ENCODE measurements at regions not wholly inside any gene's neighbourhood (a gene's known extent, or its start where the extent isn't known, plus 50 kb on each side); places are given as distances from the start of the nearest gene placed in this dataset.
"Not testable (repeated sequence)": the region's sequence is repeated elsewhere in the genome, so short reads cannot be mapped to it uniquely, and the experiment has no call there.

DNA sequence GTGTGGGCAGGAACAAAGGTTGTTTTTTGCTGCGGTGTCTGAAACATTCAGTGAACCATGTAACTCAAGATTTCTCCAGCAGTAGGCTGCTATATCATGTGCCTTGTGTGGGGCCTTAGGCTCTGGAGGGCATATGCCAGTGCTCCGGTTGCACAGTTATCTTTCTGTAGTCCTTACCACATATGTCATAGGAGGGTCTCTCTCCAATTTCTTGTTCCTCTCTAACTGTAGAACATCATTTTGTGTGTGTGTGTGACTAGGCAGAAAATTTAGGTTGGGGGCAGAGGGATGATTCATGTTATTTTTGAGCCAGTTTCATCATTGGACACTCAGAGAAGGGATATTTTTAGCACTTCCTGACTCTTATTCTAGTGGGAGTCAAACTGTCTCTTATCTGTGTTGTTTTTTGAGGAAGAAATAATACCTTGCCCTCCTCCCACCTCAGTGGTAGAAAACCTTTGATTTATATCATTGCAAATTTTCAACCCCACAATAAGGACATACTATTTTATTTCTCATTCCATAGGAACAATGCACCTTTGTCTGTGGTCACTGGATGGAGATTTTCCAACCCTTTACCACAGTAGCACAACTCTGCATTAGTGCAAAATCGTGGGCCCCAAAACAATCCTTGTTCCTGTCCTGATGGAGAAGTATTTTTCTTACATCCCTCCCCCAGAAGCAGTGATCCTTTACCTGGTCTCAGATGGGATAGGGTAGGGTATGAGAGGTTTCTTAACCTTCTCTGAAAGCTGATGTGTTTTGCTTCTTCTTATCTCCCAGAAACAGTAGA lies 113.9 kb downstream of the CCDC74A start:
- no peak for DNase-seq

DNA sequence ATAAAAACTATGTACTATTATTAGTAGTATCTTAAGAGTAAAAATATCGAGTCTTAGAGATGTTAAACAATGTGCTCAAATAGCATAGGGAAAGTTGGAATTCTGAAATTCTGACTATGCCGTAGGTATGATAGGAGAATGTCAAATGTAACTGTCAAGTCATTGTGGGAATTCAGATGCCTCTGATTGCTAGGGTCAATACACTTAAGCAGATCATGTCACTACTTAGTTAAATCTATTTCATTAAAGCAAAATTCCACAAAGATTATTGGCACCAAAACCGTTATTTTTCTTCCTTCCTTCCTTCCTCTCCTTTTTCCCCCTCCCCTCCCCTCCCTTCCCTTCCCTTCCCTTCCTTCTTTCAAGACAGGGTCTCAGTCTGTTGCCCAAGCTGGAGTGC lies 115.5 kb downstream of the CCDC74A start:
- DNase-seq, result not testable (repeated sequence)

DNA sequence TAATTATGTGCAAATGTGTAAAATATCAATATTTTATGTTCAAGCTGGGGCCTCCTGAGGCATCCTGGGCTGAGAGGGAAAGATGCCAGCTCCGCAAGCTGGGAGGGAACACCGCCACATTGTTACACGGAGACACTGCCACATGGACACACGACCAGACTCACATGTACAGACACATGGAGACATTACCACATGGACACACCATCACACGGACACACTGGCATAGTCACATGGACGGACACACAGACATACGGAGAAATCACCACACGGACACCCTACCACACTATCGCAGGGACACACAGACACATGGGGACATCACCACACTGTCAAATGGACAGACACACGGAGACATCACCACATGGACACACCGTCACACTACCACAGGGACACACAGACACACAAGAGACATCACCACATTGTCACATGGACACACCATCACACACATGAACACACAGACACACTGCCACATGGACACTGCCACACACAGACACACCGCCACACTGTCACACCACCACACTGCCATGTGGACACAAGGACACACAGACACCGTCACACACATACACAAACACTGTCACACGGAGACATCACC lies 117.6 kb downstream of the CCDC74A start:
- DNase-seq, result no peak

DNA sequence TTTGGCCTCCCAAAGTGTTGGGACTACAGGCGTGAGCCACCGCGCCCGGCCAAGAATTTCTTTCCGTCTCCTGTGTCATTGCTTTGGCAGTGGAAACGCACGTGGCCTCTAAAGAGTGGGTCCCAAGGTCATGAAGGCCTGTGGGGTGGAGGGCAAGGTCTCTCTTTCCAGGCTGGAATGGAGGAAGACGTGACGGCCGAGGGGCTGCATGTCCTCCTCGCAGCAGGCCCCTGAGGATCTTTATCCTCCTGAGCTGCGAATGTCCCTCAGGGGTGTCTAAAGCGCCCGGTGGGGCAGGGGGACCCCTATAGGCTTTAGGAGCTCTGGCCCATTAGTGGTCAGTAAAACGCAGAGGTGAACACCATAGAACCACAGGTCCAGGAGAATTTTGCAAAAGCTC lies 118.5 kb downstream of the CCDC74A start:
- not testable (repeated sequence) for DNase-seq

GRCh38 chr2:131646669-131647297 lies 119.1 kb downstream of the CCDC74A start:
- DNase-seq, result no peak

- not testable (repeated sequence) for DNase-seq
Measured at GRCh38 chr2:131648565-131648964, 120.9 kb downstream of the CCDC74A start.

GRCh38 chr2:131652246-131652645 lies 124.6 kb downstream of the CCDC74A start:
- DNase-seq, result not testable (repeated sequence)

- not testable (repeated sequence) for DNase-seq
Measured at GRCh38 chr2:131654107-131654506, 126.4 kb downstream of the CCDC74A start.

- DNase-seq, result no peak
Measured at GRCh38 chr2:131656816-131657633, 129.3 kb downstream of the CCDC74A start.

- DNase-seq, result no peak
Measured at GRCh38 chr2:131657895-131658768, 130.4 kb downstream of the CCDC74A start.

GRCh38 chr2:131658769-131659131 lies 131.1 kb downstream of the CCDC74A start:
- DNase-seq, result no peak

- DNase-seq, result no peak
Measured at GRCh38 chr2:131659168-131659572, 131.5 kb downstream of the CCDC74A start.

GRCh38 chr2:131661101-131661782 lies 133.6 kb downstream of the CCDC74A start:
- not testable (repeated sequence) for DNase-seq

DNA sequence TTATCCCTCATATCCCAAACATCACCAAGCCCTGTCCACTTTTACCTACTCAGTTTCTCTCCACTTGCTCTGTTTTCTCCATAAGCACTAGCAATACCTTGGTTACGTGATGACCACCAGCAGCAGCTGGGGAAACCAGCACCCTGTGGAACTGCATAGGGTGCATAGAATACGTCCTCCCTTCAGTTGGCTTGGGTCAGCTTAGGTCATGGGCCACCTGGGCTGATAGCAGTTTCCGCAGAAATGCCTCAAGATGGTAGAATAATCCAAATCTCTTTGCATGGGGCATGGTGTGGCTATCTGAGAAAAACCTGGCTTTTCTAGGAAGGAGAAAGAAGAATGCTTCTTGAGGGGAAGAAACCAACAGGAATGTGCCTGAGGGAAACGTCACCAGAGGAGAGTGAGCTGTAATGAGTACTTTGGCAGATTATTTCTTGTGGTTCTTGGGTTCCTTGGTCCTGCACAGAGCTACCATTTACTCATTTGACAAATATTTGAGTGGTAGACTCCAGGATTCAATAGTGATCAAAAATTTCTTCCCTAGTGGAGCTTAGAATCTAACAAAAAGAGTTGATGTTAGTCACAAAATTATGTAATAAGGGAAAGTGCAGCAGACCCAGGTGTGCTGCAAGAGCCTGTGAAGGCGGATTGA lies 134.3 kb downstream of the CCDC74A start:
- not testable (repeated sequence) for DNase-seq

DNA sequence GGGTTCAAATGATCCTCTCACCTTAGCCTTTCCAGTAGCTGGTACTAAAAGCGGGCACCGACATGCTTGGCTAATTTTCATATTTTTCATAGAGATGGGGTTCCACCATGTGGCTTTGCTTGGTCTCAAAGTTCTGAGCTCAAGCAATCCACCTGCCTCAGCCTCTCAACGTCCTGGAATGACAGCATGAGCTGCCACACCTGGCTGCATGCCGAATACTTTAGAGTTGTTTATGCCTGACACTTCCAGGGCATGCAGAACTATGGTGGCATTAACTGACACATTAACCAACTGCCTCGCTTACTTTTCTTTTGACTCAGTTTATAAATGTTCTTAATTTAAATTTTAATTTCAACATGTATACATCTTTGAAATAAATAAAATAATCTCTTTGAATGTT lies 135.8 kb downstream of the CCDC74A start:
- DNase-seq, result not testable (repeated sequence)

DNA sequence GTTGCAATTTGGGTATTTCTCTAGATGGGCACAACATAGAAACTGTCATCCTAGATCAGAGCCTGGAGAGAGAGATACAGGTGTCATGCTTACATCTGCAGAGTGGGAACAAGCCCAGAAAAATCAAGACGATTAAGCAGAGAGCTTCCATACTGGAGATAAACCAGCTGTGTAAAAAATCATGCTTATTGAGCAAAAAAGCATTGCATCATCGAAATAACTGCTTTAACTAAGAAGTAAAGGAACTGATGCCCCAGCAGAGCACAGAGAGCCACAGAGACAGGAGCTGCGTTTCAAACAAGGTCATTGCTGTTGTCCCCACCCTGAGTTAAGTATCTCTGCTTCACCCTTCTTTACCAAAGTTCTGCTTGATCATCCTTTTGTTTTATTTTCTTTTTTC lies 138.0 kb downstream of the CCDC74A start:
- not testable (repeated sequence) for DNase-seq

DNA sequence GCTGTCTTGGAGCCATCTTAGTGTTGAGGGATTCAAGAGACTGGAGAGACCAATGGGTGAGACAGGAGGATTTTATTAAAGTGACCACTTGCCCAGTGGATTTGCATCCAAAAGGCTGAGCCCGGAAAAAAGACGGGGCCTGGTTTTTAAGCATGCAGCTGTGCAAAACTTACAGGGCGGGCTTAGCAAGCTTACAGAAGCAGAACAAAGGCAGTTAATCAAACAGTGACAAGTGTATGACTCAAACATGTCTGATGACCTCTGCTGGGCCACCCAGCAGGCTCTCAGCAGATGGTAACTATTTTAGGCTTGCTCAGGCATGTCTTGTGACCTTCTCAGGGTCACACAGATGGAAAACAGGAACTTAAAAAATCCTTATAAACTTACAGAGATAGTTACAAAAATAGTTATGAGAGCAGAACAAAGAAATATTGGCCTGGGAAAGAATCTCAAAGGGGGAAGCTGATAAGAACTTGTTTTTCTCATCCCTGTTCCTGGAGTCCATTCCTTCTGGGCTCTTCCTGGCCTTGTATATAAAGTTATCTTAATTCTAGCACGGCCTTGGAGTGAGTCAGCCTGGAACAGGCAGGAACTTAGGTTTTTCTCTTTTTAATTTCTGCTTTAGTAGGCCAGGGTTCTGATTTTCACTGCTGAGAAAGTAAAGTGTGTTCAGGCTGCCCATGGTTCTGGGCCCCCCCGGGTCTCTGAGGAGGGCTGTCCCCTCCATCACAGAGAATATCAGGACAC lies 141.3 kb downstream of the CCDC74A start:
- DNase-seq, result not testable (repeated sequence)

- not testable (repeated sequence) for DNase-seq
Measured at GRCh38 chr2:131671841-131672470, 144.3 kb downstream of the CCDC74A start.

All from NCI-H2081 treated with DMSO at 0.1 percent for 48 hours (cell line).